ENCODE measurements at regions not wholly inside any gene's neighbourhood (a gene's known extent, or its start where the extent isn't known, plus 50 kb on each side); places are given as distances from the start of the nearest gene placed in this dataset.

- DNase-seq = no peak
- in situ Hi-C loops (cut with MboI; ENCODE audit: low sequenced_read_pairs in 4 of 4) = no loop called here
Measured at GRCh38 chr4:126986828-126987227, 645.9 kb upstream of the INTU start.

GRCh38 chr4:126991965-126992364 lies 640.8 kb upstream of the INTU start:
- Histone ChIP-seq H3K4me1 (no peaks in the 10 kb centered on the region), H3K27me3 (no peaks in the 10 kb centered on the region), H3K9me3 (no peaks in the 10 kb centered on the region), H3K36me3 (no peaks in the 10 kb centered on the region), H3K4me3 (no peak overlapping the region), H3K27ac (no peak overlapping the region)
- intact Hi-C loops (cut with DNase I; ENCODE audit: low total_unique reads) (no loop called here), in situ Hi-C loops (cut with MboI; ENCODE audit: low sequenced_read_pairs in 4 of 4) (no loop called here)
- ATAC-seq (no peak), DNase-seq (no peak)
- no peak for TF ChIP-seq POLR2A (IDR thresholded peaks at IDR 0.05)
- no peak for TF ChIP-seq CTCF (IDR thresholded peaks at IDR 0.05 in 4 of 5, conservative IDR thresholded peaks at IDR 0.05 in 1 of 5)

More at GRCh38 chr4:126986828-126987227, 645.9 kb upstream of the INTU start:
- intact Hi-C loops (cut with DNase I; ENCODE audit: low total_unique reads) = no loop called here
- no peak overlapping the region for H3K27ac ChIP-seq
- ATAC-seq = no peak
- H3K4me1 ChIP-seq = no peaks in the 10 kb centered on the region
- no peaks in the 10 kb centered on the region for H3K27me3 ChIP-seq
- no peak overlapping the region for H3K4me3 ChIP-seq
- H3K9me3 ChIP-seq = no peaks in the 10 kb centered on the region
- no peaks in the 10 kb centered on the region for H3K36me3 ChIP-seq
- no peak for TF ChIP-seq CTCF (IDR thresholded peaks at IDR 0.05 in 4 of 5, conservative IDR thresholded peaks at IDR 0.05 in 1 of 5)
- TF ChIP-seq POLR2A (IDR thresholded peaks at IDR 0.05) = no peak

GRCh38 chr4:126992910-126993309 lies 639.8 kb upstream of the INTU start:
- no peak for ATAC-seq
- in situ Hi-C loops (cut with MboI; ENCODE audit: low sequenced_read_pairs in 4 of 4) (no loop called here), intact Hi-C loops (cut with DNase I; ENCODE audit: low total_unique reads) (no loop called here)
- no peak for TF ChIP-seq POLR2A (IDR thresholded peaks at IDR 0.05)
- TF ChIP-seq CTCF (IDR thresholded peaks at IDR 0.05 in 4 of 5, conservative IDR thresholded peaks at IDR 0.05 in 1 of 5) = no peak
- no peaks in the 10 kb centered on the region for H3K27me3 ChIP-seq
- H3K27ac ChIP-seq = no peak overlapping the region
- no peaks in the 10 kb centered on the region for H3K4me1 ChIP-seq
- H3K9me3 ChIP-seq = no peaks in the 10 kb centered on the region
- H3K36me3 ChIP-seq = no peaks in the 10 kb centered on the region
- H3K4me3 ChIP-seq = no peak overlapping the region
- DNase-seq = no peak

- no peaks in the 10 kb centered on the region for H3K36me3 ChIP-seq
- no peaks in the 10 kb centered on the region for H3K9me3 ChIP-seq
- H3K4me1 ChIP-seq = no peaks in the 10 kb centered on the region
- TF ChIP-seq CTCF (IDR thresholded peaks at IDR 0.05 in 4 of 5, conservative IDR thresholded peaks at IDR 0.05 in 1 of 5) (no peak), POLR2A (IDR thresholded peaks at IDR 0.05) (no peak)
- ATAC-seq = no peak
- intact Hi-C loops (cut with DNase I; ENCODE audit: low total_unique reads) = no loop called here
- H3K27ac ChIP-seq = no peak overlapping the region
- no peak overlapping the region for H3K4me3 ChIP-seq
- DNase-seq = no peak
- H3K27me3 ChIP-seq = no peaks in the 10 kb centered on the region
- in situ Hi-C loops (cut with MboI; ENCODE audit: low sequenced_read_pairs in 4 of 4) = no loop called here
Measured at GRCh38 chr4:126993351-126993750, 639.4 kb upstream of the INTU start.

GRCh38 chr4:126995235-126995634 lies 637.5 kb upstream of the INTU start:
- Histone ChIP-seq H3K36me3 (no peaks in the 10 kb centered on the region), H3K27ac (no peak overlapping the region), H3K9me3 (no peaks in the 10 kb centered on the region), H3K4me1 (no peaks in the 10 kb centered on the region), H3K4me3 (no peak overlapping the region), H3K27me3 (no peaks in the 10 kb centered on the region)
- no peak for ATAC-seq
- DNase-seq = no peak
- TF ChIP-seq CTCF (IDR thresholded peaks at IDR 0.05 in 4 of 5, conservative IDR thresholded peaks at IDR 0.05 in 1 of 5) = no peak
- no peak for TF ChIP-seq POLR2A (IDR thresholded peaks at IDR 0.05)
- intact Hi-C loops (cut with DNase I; ENCODE audit: low total_unique reads) = no loop called here
- in situ Hi-C loops (cut with MboI; ENCODE audit: low sequenced_read_pairs in 4 of 4) = no loop called here
